GM23248 (cell line): ENCODE measurements at regions not wholly inside any gene's neighbourhood (a gene's known extent, or its start where the extent isn't known, plus 50 kb on each side); places are given as distances from the start of the nearest gene placed in this dataset.

Experiments
- DNase-seq: peaks from one replicate; pipeline ENCODE4 v3.0.0-alpha.2; 2015
- H2AFZ ChIP-seq: fragments of 200-600 bp; sonication (generic); 2 replicates; pipeline ENCODE4 v1.6.1; 2016; ENCODE audit warnings: antibody characterized with exemption
- H3F3A ChIP-seq: fragments of 200-600 bp; sonication (generic); 2 replicates; pipeline ENCODE4 v1.6.1; 2016; ENCODE audit warnings: mild to moderate bottlenecking, antibody characterized with exemption, mixed run types; ENCODE audit not compliant: insufficient read depth
- H3K27ac ChIP-seq: fragments of 200-600 bp; sonication (generic); 2 replicates; pipeline ENCODE4 v1.5.1; 2016; ENCODE audit warnings: mild to moderate bottlenecking
- H3K27me3 ChIP-seq: fragments of 200-600 bp; sonication (generic); replicated peaks from 2 replicates; pipeline ENCODE4 v1.6.1; 2016; ENCODE audit warnings: mild to moderate bottlenecking; ENCODE audit not compliant: insufficient read depth
- H3K36me3 ChIP-seq: fragments of 200-600 bp; sonication (generic); 2 replicates; pipeline ENCODE4 v1.6.1; 2016; ENCODE audit warnings: low read depth, mild to moderate bottlenecking
- H3K4me1 ChIP-seq: fragments of 200-600 bp; sonication (generic); 2 replicates; pipeline ENCODE4 v1.6.1; 2016; ENCODE audit warnings: mild to moderate bottlenecking; ENCODE audit not compliant: insufficient read depth
- H3K4me2 ChIP-seq: fragments of 200-600 bp; sonication (generic); one replicate; pipeline ENCODE4 v1.6.1; 2016; ENCODE audit warnings: mild to moderate bottlenecking; ENCODE audit not compliant: unreplicated experiment
- H3K4me3 ChIP-seq: fragments of 200-600 bp; sonication (generic); 2 replicates; pipeline ENCODE4 v1.5.1; 2016; ENCODE audit warnings: mild to moderate bottlenecking
- H3K79me2 ChIP-seq: fragments of 200-600 bp; sonication (generic); 2 replicates; pipeline ENCODE4 v1.6.1; 2016; ENCODE audit warnings: mild to moderate bottlenecking; ENCODE audit not compliant: insufficient read depth
- H3K9ac ChIP-seq: fragments of 200-600 bp; sonication (generic); 2 replicates; pipeline ENCODE4 v1.6.1; 2016; ENCODE audit warnings: mild to moderate bottlenecking
- H3K9me2 ChIP-seq: fragments of 200-600 bp; sonication (generic); 2 replicates; pipeline ENCODE4 v1.6.1; 2016; ENCODE audit warnings: mixed run types, mild to moderate bottlenecking, moderate library complexity; ENCODE audit not compliant: insufficient read depth
- H3K9me3 ChIP-seq: fragments of 200-600 bp; sonication (generic); one replicate; pipeline ENCODE4 v1.6.1; 2017; ENCODE audit warnings: low read depth
- H4K20me1 ChIP-seq: fragments of 200-600 bp; sonication (generic); 2 replicates; pipeline ENCODE4 v1.6.0; 2016; ENCODE audit not compliant: insufficient read depth
- EZH2 ChIP-seq: fragments of 200-600 bp; sonication (generic); IDR thresholded peaks from 2 replicates; pipeline ENCODE4 v1.6.1; 2018; ENCODE audit warnings: antibody characterized with exemption, mild to moderate bottlenecking; ENCODE audit not compliant: insufficient read depth, poor library complexity, severe bottlenecking
- EZH2phosphoT487 ChIP-seq: fragments of 200-600 bp; sonication (generic); IDR thresholded peaks from 2 replicates; pipeline ENCODE4 v1.6.1; 2018; ENCODE audit warnings: antibody characterized with exemption, moderate library complexity, mild to moderate bottlenecking, low read depth; ENCODE audit not compliant: insufficient read depth
- WGBS, 2 experiments: methylation state at CpG; one replicate each; pipeline ENCODE4 v1.1.6; 2015 to 2017; ENCODE audit warnings: low lambda C conversion rate in 2 of 2, low coverage in 1 of 2; ENCODE audit errors: missing lambda C conversion rate in 2 of 2; 5-methylcytosine and 5-hydroxymethylcytosine counted together
- in situ Hi-C: fragments of 300-500 bp; cut with MboI; formaldehyde crosslinking; loops from 2 replicates; pipeline ENCODE4 v1.15.0; 2020

GRCh38 chr18:37702841-37703240 is 137.2 kb upstream of the CELF4 start:
- Histone ChIP-seq H3K79me2 (no peaks in the 10 kb centered on the region), H3K4me1 (no peaks in the 10 kb centered on the region), H4K20me1 (no peaks in the 10 kb centered on the region), H3K9ac (no peak overlapping the region), H3K27me3 (no peaks in the 10 kb centered on the region), H3K4me3 (no peak overlapping the region), H3K9me3 (no peaks in the 10 kb centered on the region), H3K36me3 (no peaks in the 10 kb centered on the region), H3F3A (no peaks in the 10 kb centered on the region), H2AFZ (no peak overlapping the region), H3K4me2 (no peak overlapping the region), H3K9me2 (no peaks in the 10 kb centered on the region), H3K27ac (no peak overlapping the region)
- TF ChIP-seq EZH2, result no peak
- no peak for TF ChIP-seq EZH2phosphoT487
- 3 to 4% methylated on average over 2 of the region's 2 CpGs for WGBS, 2 experiments
- in situ Hi-C loops, result no loop called here
- DNase-seq, result no peak

- no peak overlapping the region for H3K4me3 ChIP-seq
- H3F3A ChIP-seq, result no peaks in the 10 kb centered on the region
- H3K9me3 ChIP-seq, result no peaks in the 10 kb centered on the region
- H2AFZ ChIP-seq, result no peak overlapping the region
- no peaks in the 10 kb centered on the region for H3K36me3 ChIP-seq
- H3K4me2 ChIP-seq, result no peak overlapping the region
- DNase-seq, result no peak
- in situ Hi-C loops, result no loop called here
- H3K9ac ChIP-seq, result no peak overlapping the region
- no peaks in the 10 kb centered on the region for H3K27me3 ChIP-seq
- no peak overlapping the region for H3K27ac ChIP-seq
- no peaks in the 10 kb centered on the region for H3K79me2 ChIP-seq
- 1 to 6% methylated on average over 3 of the region's 3 CpGs for WGBS, 2 experiments
- H3K9me2 ChIP-seq, result no peaks in the 10 kb centered on the region
- no peaks in the 10 kb centered on the region for H4K20me1 ChIP-seq
- no peak for TF ChIP-seq EZH2
- no peak for TF ChIP-seq EZH2phosphoT487
- H3K4me1 ChIP-seq, result no peaks in the 10 kb centered on the region
These were observed 136.4 kb upstream of the CELF4 start for GRCh38 chr18:37701967-37702366.

GRCh38 chr18:37698508-37699040 is 133.0 kb upstream of the CELF4 start:
- Histone ChIP-seq H3K9me3 (no peaks in the 10 kb centered on the region), H3K4me3 (no peak overlapping the region), H3K9ac (no peak overlapping the region), H3F3A (no peaks in the 10 kb centered on the region), H3K9me2 (no peaks in the 10 kb centered on the region), H3K4me1 (no peaks in the 10 kb centered on the region), H3K27ac (no peak overlapping the region), H3K79me2 (no peaks in the 10 kb centered on the region), H3K36me3 (no peaks in the 10 kb centered on the region), H3K27me3 (no peaks in the 10 kb centered on the region), H4K20me1 (no peaks in the 10 kb centered on the region), H2AFZ (no peak overlapping the region), H3K4me2 (no peak overlapping the region)
- 8 to 11% methylated on average over 3 of the region's 3 CpGs for WGBS, 2 experiments
- DNase-seq, result no peak
- TF ChIP-seq EZH2phosphoT487, result no peak
- no peak for TF ChIP-seq EZH2
- in situ Hi-C loops, result no loop called here

- TF ChIP-seq EZH2, result no peak
- no peak for TF ChIP-seq EZH2phosphoT487
- H3K27me3 ChIP-seq, result no peaks in the 10 kb centered on the region
- no peak overlapping the region for H3K4me2 ChIP-seq
- H3K4me3 ChIP-seq, result no peak overlapping the region
- H3F3A ChIP-seq, result no peaks in the 10 kb centered on the region
- WGBS, 2 experiments, result 2% methylated on average over 4 of the region's 4 CpGs
- H4K20me1 ChIP-seq, result no peaks in the 10 kb centered on the region
- H3K27ac ChIP-seq, result no peak overlapping the region
- H3K79me2 ChIP-seq, result no peaks in the 10 kb centered on the region
- DNase-seq, result no peak
- in situ Hi-C loops, result no loop called here
- H3K4me1 ChIP-seq, result no peaks in the 10 kb centered on the region
- no peak overlapping the region for H2AFZ ChIP-seq
- no peaks in the 10 kb centered on the region for H3K9me3 ChIP-seq
- no peaks in the 10 kb centered on the region for H3K9me2 ChIP-seq
- no peak overlapping the region for H3K9ac ChIP-seq
- no peaks in the 10 kb centered on the region for H3K36me3 ChIP-seq
These were observed 128.9 kb upstream of the CELF4 start for GRCh38 chr18:37694516-37694915.

GRCh38 chr18:37691162-37691561 is 125.6 kb upstream of the CELF4 start:
- no peaks in the 10 kb centered on the region for H3K4me1 ChIP-seq
- DNase-seq, result no peak
- no peak overlapping the region for H3K4me2 ChIP-seq
- in situ Hi-C loops, result no loop called here
- H3K9me2 ChIP-seq, result no peaks in the 10 kb centered on the region
- no peaks in the 10 kb centered on the region for H3K36me3 ChIP-seq
- no peaks in the 10 kb centered on the region for H3F3A ChIP-seq
- no peaks in the 10 kb centered on the region for H3K9me3 ChIP-seq
- no peaks in the 10 kb centered on the region for H4K20me1 ChIP-seq
- TF ChIP-seq EZH2phosphoT487 (no peak), EZH2 (no peak)
- 25 to 36% methylated on average over 1 of the region's 1 CpG for WGBS, 2 experiments
- H3K27ac ChIP-seq, result no peak overlapping the region
- no peaks in the 10 kb centered on the region for H3K79me2 ChIP-seq
- no peak overlapping the region for H2AFZ ChIP-seq
- H3K4me3 ChIP-seq, result no peak overlapping the region
- no peak overlapping the region for H3K9ac ChIP-seq
- no peaks in the 10 kb centered on the region for H3K27me3 ChIP-seq
